Stomach (tissue), 8 donors: ENCODE measurements at regions not wholly inside any gene's neighbourhood (a gene's known extent, or its start where the extent isn't known, plus 50 kb on each side); places are given as distances from the start of the nearest gene placed in this dataset.

Experiments
- DNase-seq, 2 donors: peaks; one replicate each; pipeline versions ENCODE4 v3.0.0 to v3.0.0-alpha.2; 2013 to 2019
- H3K27ac ChIP-seq, 5 donors: fragments of 200-600 bp in 4 of 5; sonication (generic) in 4 of 5; one replicate each; pipeline ENCODE4 v1.5.1; 2013 to 2019; ENCODE audit warnings: mild to moderate bottlenecking in 1 of 5, moderate library complexity in 1 of 5
- H3K27me3 ChIP-seq, 3 donors: fragments of 200-600 bp; sonication (generic); one replicate each; pipeline ENCODE4 v1.5.1; 2017 to 2019; ENCODE audit warnings: mixed run types in 1 of 3
- H3K36me3 ChIP-seq, 4 donors: fragments of 200-600 bp; sonication (generic); 1 replicate in 3 of 4; 2 replicates in 1 of 4; pipeline ENCODE4 v1.5.1; 2016 to 2019
- H3K4me1 ChIP-seq, 4 donors: fragments of 200-600 bp; sonication (generic); one replicate each; pipeline ENCODE4 v1.5.1; 2016 to 2019
- H3K4me3 ChIP-seq, 4 donors: fragments of 200-600 bp; sonication (generic) in 3 of 4; one replicate each; pipeline ENCODE4 v1.5.1; 2016 to 2019; ENCODE audit warnings: mild to moderate bottlenecking in 1 of 4
- H3K9me3 ChIP-seq, 4 donors: fragments of 200-600 bp; sonication (generic); one replicate each; pipeline ENCODE4 v1.5.1; 2016 to 2019
- CTCF ChIP-seq, 7 experiments: fragments of 450-650 bp in 4 of 7; fragments of 200-600 bp in 3 of 7; sonication (generic) in 3 of 7; IDR thresholded peaks; one replicate each; pipeline ENCODE4 v1.5.1; 2016 to 2019; ENCODE audit warnings: antibody characterized with exemption in 7 of 7, control low read depth in 2 of 7, mild to moderate bottlenecking in 1 of 7
- EP300 ChIP-seq: sonication (generic); formaldehyde crosslinking; IDR thresholded peaks from one replicate; pipeline ENCODE4 v1.6.1; 2017; ENCODE audit warnings: antibody characterized with exemption
- POLR2A ChIP-seq, 4 donors: fragments of 450-650 bp; IDR thresholded peaks; one replicate each; pipeline ENCODE4 v1.6.1; 2016; ENCODE audit warnings: antibody characterized with exemption in 4 of 4, control low read depth in 2 of 4, mild to moderate bottlenecking in 1 of 4, moderate library complexity in 1 of 4
- POLR2AphosphoS5 ChIP-seq, 3 donors: sonication (generic); formaldehyde crosslinking; IDR thresholded peaks; one replicate each; pipeline ENCODE4 v1.6.1; 2016; ENCODE audit warnings: antibody characterized with exemption in 3 of 3
- WGBS, 5 donors: extraction: QIAGEN DNeasy Blood & Tissue Kit in 3 of 5; methylation state at CpG; one replicate each; pipeline versions ENCODE4 v1.1.5 to v1.1.7; 2013 to 2018; 5-methylcytosine and 5-hydroxymethylcytosine counted together
- intact Hi-C: fragments of 100-400 bp; cut with DNase I; formaldehyde crosslinking; loops from one replicate; pipeline ENCODE4 v1.15.1; 2023; ENCODE audit warnings: low total_unique reads
- donor health status: healthy with polysubstance abuse.
- donor health status: Bipolar disorder and iron deficiency.
- donor health status: healthy.

GRCh38 chr2:12376025-12376424, 340.7 kb upstream of the TRIB2 start:
- Histone ChIP-seq H3K27ac (no peak overlapping the region), H3K4me3 (no peak overlapping the region), H3K9me3 (peaks cover 0 to 7% (median 0%) of the 10 kb centered on the region in 4 donors), H3K36me3 (no peaks in the 10 kb centered on the region), H3K4me1 (no peaks in the 10 kb centered on the region), H3K27me3 (no peaks in the 10 kb centered on the region)
- DNase-seq = no peak
- intact Hi-C loops = no loop called here
- WGBS, 5 donors = 88 to 100% (median 96%) methylated on average over 1 of the region's 1 CpG
- no peak for TF ChIP-seq EP300
- TF ChIP-seq POLR2A (IDR thresholded peaks at IDR 0.05) = no peak
- TF ChIP-seq CTCF (IDR thresholded peaks at IDR 0.05) = no peak
- TF ChIP-seq POLR2AphosphoS5 (IDR thresholded peaks at IDR 0.05) = no peak

- Histone ChIP-seq H3K36me3 (no peaks in the 10 kb centered on the region), H3K9me3 (peaks cover 0 to 7% (median 0%) of the 10 kb centered on the region in 4 donors), H3K4me1 (no peaks in the 10 kb centered on the region), H3K27me3 (no peaks in the 10 kb centered on the region), H3K27ac (no peak overlapping the region), H3K4me3 (no peak overlapping the region)
- WGBS, 5 donors = 85 to 97% (median 90%) methylated on average over 1 of the region's 1 CpG
- TF ChIP-seq CTCF (IDR thresholded peaks at IDR 0.05) (no peak), POLR2AphosphoS5 (IDR thresholded peaks at IDR 0.05) (no peak), POLR2A (IDR thresholded peaks at IDR 0.05) (no peak), EP300 (no peak)
- no peak for DNase-seq
- intact Hi-C loops = no loop called here
These were observed 337.6 kb upstream of the TRIB2 start for GRCh38 chr2:12379143-12379542.

- WGBS, 5 donors = 78 to 91% (median 84%) methylated on average over 2 of the region's 2 CpGs
These were observed 335.0 kb upstream of the TRIB2 start for GRCh38 chr2:12381543-12382325.

GRCh38 chr2:12382366-12382765, 334.4 kb upstream of the TRIB2 start:
- H3K4me1 ChIP-seq = no peaks in the 10 kb centered on the region
- peaks cover 0 to 7% (median 0%) of the 10 kb centered on the region in 4 donors for H3K9me3 ChIP-seq
- 79 to 95% (median 85%) methylated on average over 4 of the region's 4 CpGs for WGBS, 5 donors
- no peak overlapping the region for H3K27ac ChIP-seq
- no peak for DNase-seq
- H3K4me3 ChIP-seq = no peak overlapping the region
- intact Hi-C loops = no loop called here
- no peaks in the 10 kb centered on the region for H3K27me3 ChIP-seq
- H3K36me3 ChIP-seq = no peaks in the 10 kb centered on the region
- TF ChIP-seq POLR2AphosphoS5 (IDR thresholded peaks at IDR 0.05) (no peak), EP300 (no peak), POLR2A (IDR thresholded peaks at IDR 0.05) (no peak), CTCF (IDR thresholded peaks at IDR 0.05) (no peak)

More at GRCh38 chr2:12381543-12382325, 335.0 kb upstream of the TRIB2 start:
- Histone ChIP-seq H3K36me3 (no peaks in the 10 kb centered on the region), H3K9me3 (peaks cover 0 to 7% (median 0%) of the 10 kb centered on the region in 4 donors), H3K4me1 (no peaks in the 10 kb centered on the region), H3K4me3 (no peak overlapping the region), H3K27me3 (no peaks in the 10 kb centered on the region), H3K27ac (no peak overlapping the region)
- no peak for DNase-seq
- TF ChIP-seq POLR2A (IDR thresholded peaks at IDR 0.05) (no peak), EP300 (no peak), CTCF (IDR thresholded peaks at IDR 0.05) (no peak), POLR2AphosphoS5 (IDR thresholded peaks at IDR 0.05) (no peak)
- intact Hi-C loops = no loop called here
